IMR-90 (cell line): ENCODE measurements at regions not wholly inside any gene's neighbourhood (a gene's known extent, or its start where the extent isn't known, plus 50 kb on each side); places are given as distances from the start of the nearest gene placed in this dataset.

Source experiments
- ATAC-seq: fragments of 200-7000 bp; cut with Tn5 transposase; 2 replicates; pipeline ENCODE4 v1.9.1; 2020; ENCODE audit warnings: low read depth, mild to moderate bottlenecking, moderate library complexity
- BruUV-seq: library from RNA; stranded (reverse); fragments of 400-500 nt; replicated peaks from 2 replicates; lab custom pipeline; 2021; lab: Mats Ljungman, UMichigan
- CTCF ChIA-PET: fragments of 300-600 bp; formaldehyde crosslinking; extraction: SDS; loops from one replicate; lab custom pipeline; 2021; ENCODE audit warnings: antibody characterized with exemption; lab: Yijun Ruan, JAX
- POLR2A ChIA-PET: fragments of 300-600 bp; sonication (Branson Sonifier 250); formaldehyde crosslinking; loops from one replicate; lab custom pipeline; 2022; ENCODE audit warnings: antibody characterized with exemption; ENCODE audit not compliant: unreplicated experiment; lab: Charles Lee
- DNase-seq: peaks from one replicate; pipeline ENCODE4 v3.0.0; 2013
- H2AFZ ChIP-seq: replicated peaks from 2 replicates; pipeline ENCODE3; 2013; ENCODE audit warnings: low read length, mild to moderate bottlenecking; ENCODE audit not compliant: poor library complexity
- H2AK5ac ChIP-seq: 2 replicates; pipeline ENCODE4 v1.6.1; 2013; ENCODE audit warnings: low read depth, low read length, inconsistent platforms
- H2AK9ac ChIP-seq: replicated peaks from 2 replicates; pipeline ENCODE3; 2013; ENCODE audit warnings: mild to moderate bottlenecking, low read depth, low read length, moderate library complexity; ENCODE audit not compliant: poor library complexity
- H2BK120ac ChIP-seq: 2 replicates; pipeline ENCODE4 v1.6.1; 2013; ENCODE audit warnings: low read depth, low read length, inconsistent platforms
- H2BK15ac ChIP-seq: 3 replicates; pipeline ENCODE4 v1.6.1; 2013; ENCODE audit warnings: low read depth, low read length, inconsistent platforms
- H2BK20ac ChIP-seq: 2 replicates; pipeline ENCODE4 v1.6.1; 2013; ENCODE audit warnings: low read depth, mild to moderate bottlenecking, inconsistent platforms, low read length, moderate library complexity
- H2BK5ac ChIP-seq: 2 replicates; pipeline ENCODE4 v1.6.1; 2013; ENCODE audit warnings: mild to moderate bottlenecking, low read depth, low read length, inconsistent platforms; ENCODE audit not compliant: poor library complexity, severe bottlenecking
- H3K14ac ChIP-seq: replicated peaks from 2 replicates; pipeline ENCODE4 v1.6.1; 2013; ENCODE audit warnings: low read depth, low read length, inconsistent platforms
- H3K18ac ChIP-seq: 2 replicates; pipeline ENCODE4 v1.6.1; 2013; ENCODE audit warnings: low read depth, low read length, control low read depth
- H3K23ac ChIP-seq: 2 replicates; pipeline ENCODE4 v1.6.1; 2013; ENCODE audit warnings: low read depth, low read length, inconsistent platforms
- H3K27ac ChIP-seq: 2 replicates; pipeline ENCODE4 v1.5.1; 2013; ENCODE audit warnings: mild to moderate bottlenecking, control low read depth, low read length; ENCODE audit not compliant: insufficient read depth
- H3K27me3 ChIP-seq: 2 replicates; pipeline ENCODE4 v1.6.1; 2013; ENCODE audit warnings: low read length; ENCODE audit not compliant: control insufficient read depth, insufficient read depth
- H3K36me3 ChIP-seq: 2 replicates; pipeline ENCODE4 v1.6.1; 2013; ENCODE audit warnings: low read length, mixed read lengths; ENCODE audit not compliant: control insufficient read depth, insufficient read depth
- H3K4ac ChIP-seq: 2 replicates; pipeline ENCODE4 v1.6.1; 2013; ENCODE audit warnings: low read depth, low read length, inconsistent platforms
- H3K4me1 ChIP-seq: 2 replicates; pipeline ENCODE4 v1.6.1; 2013; ENCODE audit warnings: low read length, mixed read lengths; ENCODE audit not compliant: control insufficient read depth, insufficient read depth
- H3K4me2 ChIP-seq: 2 replicates; pipeline ENCODE4 v1.6.1; 2013; ENCODE audit warnings: low read depth, mild to moderate bottlenecking, control low read depth, low read length, moderate library complexity
- H3K4me3 ChIP-seq: 2 replicates; pipeline ENCODE4 v1.5.1; 2013; ENCODE audit warnings: low read depth, mild to moderate bottlenecking, control low read depth, low read length, moderate library complexity; ENCODE audit not compliant: insufficient read depth
- H3K56ac ChIP-seq: 2 replicates; pipeline ENCODE4 v1.6.1; 2013; ENCODE audit warnings: low read length, inconsistent platforms; ENCODE audit not compliant: insufficient read depth; ENCODE audit errors: extremely low read depth
- H3K79me1 ChIP-seq, 2 experiments: 2 replicates each; pipeline ENCODE4 v1.6.1; 2013; ENCODE audit warnings: low read length in 2 of 2, inconsistent platforms in 1 of 2, low read depth in 1 of 2
- H3K9ac ChIP-seq: 2 replicates; pipeline ENCODE4 v1.6.1; 2013; ENCODE audit warnings: low read depth, low read length, control low read depth
- H3K9me1 ChIP-seq: 2 replicates; pipeline ENCODE4 v1.6.1; 2013; ENCODE audit warnings: low read length, inconsistent platforms; ENCODE audit not compliant: insufficient read depth
- H3K9me3 ChIP-seq: 2 replicates; pipeline ENCODE4 v1.6.1; 2013; ENCODE audit warnings: low read length; ENCODE audit not compliant: control insufficient read depth, insufficient read depth
- H4K20me1 ChIP-seq: 2 replicates; pipeline ENCODE4 v1.6.1; 2013; ENCODE audit warnings: low read length, inconsistent platforms; ENCODE audit not compliant: insufficient read depth
- H4K5ac ChIP-seq: 2 replicates; pipeline ENCODE4 v1.6.1; 2013; ENCODE audit warnings: mild to moderate bottlenecking, low read depth, low read length, control low read depth
- H4K8ac ChIP-seq, 2 experiments: 2 replicates each; pipeline ENCODE4 v1.6.1; 2013; ENCODE audit warnings: low read depth in 2 of 2, low read length in 2 of 2, control low read depth in 1 of 2, inconsistent platforms in 1 of 2
- H4K91ac ChIP-seq: 2 replicates; pipeline ENCODE4 v1.6.1; 2013; ENCODE audit warnings: low read depth, low read length, inconsistent platforms; ENCODE audit not compliant: insufficient read depth
- BHLHE40 ChIP-seq: fragments of 150-350 bp; IDR thresholded peaks from 2 replicates; pipeline ENCODE4 v1.6.1; 2016; ENCODE audit warnings: mild to moderate bottlenecking, low read depth, low read length
- CEBPB ChIP-seq: IDR thresholded peaks from 2 replicates; pipeline ENCODE4 v1.6.1; 2012; ENCODE audit warnings: low read depth, low read length, improper control_type of control experiment
- CHD1 ChIP-seq: IDR thresholded peaks from 2 replicates; pipeline ENCODE4 v1.6.1; 2012; ENCODE audit warnings: low read depth, low read length, improper control_type of control experiment
- ELK1 ChIP-seq: fragments of 150-350 bp; IDR thresholded peaks from 2 replicates; pipeline ENCODE4 v1.6.1; 2016; ENCODE audit warnings: low read depth, mild to moderate bottlenecking, low read length, moderate library complexity, borderline replicate concordance
- FOS ChIP-seq: fragments of 150-350 bp; IDR thresholded peaks from 2 replicates; pipeline ENCODE4 v1.6.1; 2016; ENCODE audit warnings: low read depth, low read length
- MAFK ChIP-seq: IDR thresholded peaks from 2 replicates; pipeline ENCODE4 v1.6.1; 2012; ENCODE audit warnings: low read depth, low read length, improper control_type of control experiment
- MAZ ChIP-seq: IDR thresholded peaks from 2 replicates; pipeline ENCODE4 v1.6.1; 2012; ENCODE audit warnings: low read depth, mild to moderate bottlenecking, low read length, improper control_type of control experiment, moderate library complexity, borderline replicate concordance
- MXI1 ChIP-seq: IDR thresholded peaks from 2 replicates; pipeline ENCODE4 v1.6.1; 2012; ENCODE audit warnings: low read depth, mild to moderate bottlenecking, low read length, moderate library complexity, borderline replicate concordance
- NFE2L2 ChIP-seq: fragments of 150-350 bp; IDR thresholded peaks from 2 replicates; pipeline ENCODE4 v1.6.1; 2016; ENCODE audit warnings: low read depth, mild to moderate bottlenecking, low read length
- POLR2A ChIP-seq: IDR thresholded peaks from 2 replicates; pipeline ENCODE4 v1.6.1; 2012; ENCODE audit warnings: mild to moderate bottlenecking, low read depth, low read length
- RAD21 ChIP-seq: IDR thresholded peaks from 2 replicates; pipeline ENCODE4 v1.6.1; 2012; ENCODE audit warnings: low read length, improper control_type of control experiment
- RCOR1 ChIP-seq: IDR thresholded peaks from 2 replicates; pipeline ENCODE4 v1.6.1; 2012; ENCODE audit warnings: mild to moderate bottlenecking, low read length, improper control_type of control experiment; ENCODE audit not compliant: insufficient replicate concordance
- RFX5 ChIP-seq: IDR thresholded peaks from 2 replicates; pipeline ENCODE4 v1.8.0; 2012; ENCODE audit warnings: low read depth, mild to moderate bottlenecking, low read length, moderate library complexity
- SMC3 ChIP-seq: fragments of 150-350 bp; IDR thresholded peaks from 2 replicates; pipeline ENCODE4 v1.6.1; 2016; ENCODE audit warnings: low read depth, mild to moderate bottlenecking, antibody characterized with exemption, low read length, moderate library complexity
- USF2 ChIP-seq: fragments of 150-350 bp; IDR thresholded peaks from 2 replicates; pipeline ENCODE4 v1.6.1; 2017; ENCODE audit warnings: mild to moderate bottlenecking, antibody characterized with exemption, low read length, low read depth
- WGBS, 2 experiments: methylation state at CpG; one replicate each; pipeline versions ENCODE4 v1.1.5 to v1.1.7; 2013; ENCODE audit warnings: missing lambda C conversion rate in 2 of 2; ENCODE audit not compliant: insufficient read length in 1 of 2; ENCODE audit errors: extremely low coverage in 2 of 2; 5-methylcytosine and 5-hydroxymethylcytosine counted together
- dilution Hi-C: fragments of 300-500 bp; cut with HindIII; formaldehyde crosslinking; loops from one replicate; pipeline ENCODE4 v1.14.3; 2018; ENCODE audit warnings: low sequenced_read_pairs; ENCODE audit not compliant: unreplicated experiment
- in situ Hi-C: fragments of 300-500 bp; cut with MboI; formaldehyde crosslinking; loops from 3 replicates; pipeline ENCODE4 v1.14.3; 2019; ENCODE audit warnings: low sequenced_read_pairs, inconsistent platforms, mixed read lengths
- intact Hi-C: fragments of 100-400 bp; cut with micrococcal nuclease; formaldehyde crosslinking; loops from 2 replicates; pipeline ENCODE4 v1.10.0; 2022
- TF ChIP-seq, protein P1 (sequence below): conservative IDR thresholded peaks from 2 replicates; pipeline ENCODE4 v1.5.1; 2012; ENCODE audit warnings: mild to moderate bottlenecking, low read depth, low read length, improper control_type of control experiment

DNA sequence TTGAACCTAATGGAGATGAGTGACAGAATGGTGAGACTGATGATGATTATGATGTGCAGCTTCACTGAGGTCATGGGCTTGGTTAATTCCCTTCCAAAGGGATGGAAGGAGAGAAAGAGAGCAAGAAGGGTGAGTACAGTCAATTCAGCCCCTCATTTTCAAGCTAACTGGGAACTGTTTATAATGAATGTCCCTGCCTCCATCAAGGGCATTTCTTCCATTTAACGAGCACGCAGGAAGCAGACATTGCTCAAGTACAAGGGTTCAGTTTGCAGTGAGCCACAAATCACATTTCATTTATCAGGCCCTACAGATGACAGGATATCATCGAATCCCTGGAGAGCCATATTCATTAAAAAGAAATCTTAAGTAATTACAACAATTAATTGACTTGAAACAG, 158.3 kb upstream of the EEF1E1 start:
- Histone ChIP-seq H4K20me1 (no peaks in the 10 kb centered on the region), H3K9me1 (no peaks in the 10 kb centered on the region), H3K9ac (no peak overlapping the region), H3K56ac (no peak overlapping the region), H2AFZ (no peak overlapping the region), H3K4ac (no peak overlapping the region), H4K91ac (no peak overlapping the region), H2BK120ac (no peak overlapping the region), H3K4me3 (no peak overlapping the region), H3K23ac (no peak overlapping the region), H3K9me3 (peaks cover 9% of the 10 kb centered on the region), H3K4me2 (no peak overlapping the region), H3K27me3 (no peaks in the 10 kb centered on the region), H2BK5ac (no peak overlapping the region), H2AK9ac (no peak overlapping the region), H3K4me1 (no peaks in the 10 kb centered on the region), H4K8ac (no peak overlapping the region), H4K5ac (no peak overlapping the region), H3K18ac (no peak overlapping the region), H2AK5ac (no peak overlapping the region), H3K14ac (no peak overlapping the region), H2BK15ac (no peak overlapping the region), H3K79me1 (no peaks in the 10 kb centered on the region), H3K36me3 (no peaks in the 10 kb centered on the region), H3K27ac (no peak overlapping the region), H2BK20ac (no peak overlapping the region)
- ATAC-seq, result no peak
- intact Hi-C loops, result no loop called here
- POLR2A ChIA-PET, result no interaction called here
- dilution Hi-C loops, result no loop called here
- no peak for TF ChIP-seq USF2
- TF ChIP-seq RFX5, result no peak
- TF ChIP-seq NFE2L2, result no peak
- no peak for TF ChIP-seq MAZ
- TF ChIP-seq RCOR1, result no peak
- no peak for TF ChIP-seq BHLHE40
- TF ChIP-seq RAD21, result no peak
- TF ChIP-seq CEBPB, result no peak
- no peak for TF ChIP-seq MXI1
- no peak for TF ChIP-seq POLR2A
- TF ChIP-seq ELK1, result no peak
- no peak for TF ChIP-seq CHD1
- TF ChIP-seq, protein P1, sequence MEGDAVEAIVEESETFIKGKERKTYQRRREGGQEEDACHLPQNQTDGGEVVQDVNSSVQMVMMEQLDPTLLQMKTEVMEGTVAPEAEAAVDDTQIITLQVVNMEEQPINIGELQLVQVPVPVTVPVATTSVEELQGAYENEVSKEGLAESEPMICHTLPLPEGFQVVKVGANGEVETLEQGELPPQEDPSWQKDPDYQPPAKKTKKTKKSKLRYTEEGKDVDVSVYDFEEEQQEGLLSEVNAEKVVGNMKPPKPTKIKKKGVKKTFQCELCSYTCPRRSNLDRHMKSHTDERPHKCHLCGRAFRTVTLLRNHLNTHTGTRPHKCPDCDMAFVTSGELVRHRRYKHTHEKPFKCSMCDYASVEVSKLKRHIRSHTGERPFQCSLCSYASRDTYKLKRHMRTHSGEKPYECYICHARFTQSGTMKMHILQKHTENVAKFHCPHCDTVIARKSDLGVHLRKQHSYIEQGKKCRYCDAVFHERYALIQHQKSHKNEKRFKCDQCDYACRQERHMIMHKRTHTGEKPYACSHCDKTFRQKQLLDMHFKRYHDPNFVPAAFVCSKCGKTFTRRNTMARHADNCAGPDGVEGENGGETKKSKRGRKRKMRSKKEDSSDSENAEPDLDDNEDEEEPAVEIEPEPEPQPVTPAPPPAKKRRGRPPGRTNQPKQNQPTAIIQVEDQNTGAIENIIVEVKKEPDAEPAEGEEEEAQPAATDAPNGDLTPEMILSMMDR, result no peak
- no peak for TF ChIP-seq SMC3
- TF ChIP-seq FOS, result no peak
- TF ChIP-seq MAFK, result no peak
- in situ Hi-C loops, result no loop called here
- DNase-seq, result no peak
- WGBS, 2 experiments, result no CpG with 5 or more reads among the region's 3 CpGs
- no TSS peak for BruUV-seq
- CTCF ChIA-PET, result no interaction called here
